Astrocyte (in vitro differentiated cells and primary cell): ENCODE measurements at regions not wholly inside any gene's neighbourhood (a gene's known extent, or its start where the extent isn't known, plus 50 kb on each side); places are given as distances from the start of the nearest gene placed in this dataset.

ENCODE experiments used
- EZH2 ChIP-seq: IDR thresholded peaks from 2 replicates; pipeline ENCODE4 v1.6.1; 2012; ENCODE audit warnings: mild to moderate bottlenecking, low read length, inconsistent platforms; ENCODE audit not compliant: insufficient read depth
- TF ChIP-seq, protein P1 (sequence below): IDR thresholded peaks from 2 replicates; pipeline ENCODE4 v1.5.1; 2011; ENCODE audit warnings: low read depth, mild to moderate bottlenecking, inconsistent platforms, low read length, moderate library complexity; ENCODE audit not compliant: insufficient read depth

DNA sequence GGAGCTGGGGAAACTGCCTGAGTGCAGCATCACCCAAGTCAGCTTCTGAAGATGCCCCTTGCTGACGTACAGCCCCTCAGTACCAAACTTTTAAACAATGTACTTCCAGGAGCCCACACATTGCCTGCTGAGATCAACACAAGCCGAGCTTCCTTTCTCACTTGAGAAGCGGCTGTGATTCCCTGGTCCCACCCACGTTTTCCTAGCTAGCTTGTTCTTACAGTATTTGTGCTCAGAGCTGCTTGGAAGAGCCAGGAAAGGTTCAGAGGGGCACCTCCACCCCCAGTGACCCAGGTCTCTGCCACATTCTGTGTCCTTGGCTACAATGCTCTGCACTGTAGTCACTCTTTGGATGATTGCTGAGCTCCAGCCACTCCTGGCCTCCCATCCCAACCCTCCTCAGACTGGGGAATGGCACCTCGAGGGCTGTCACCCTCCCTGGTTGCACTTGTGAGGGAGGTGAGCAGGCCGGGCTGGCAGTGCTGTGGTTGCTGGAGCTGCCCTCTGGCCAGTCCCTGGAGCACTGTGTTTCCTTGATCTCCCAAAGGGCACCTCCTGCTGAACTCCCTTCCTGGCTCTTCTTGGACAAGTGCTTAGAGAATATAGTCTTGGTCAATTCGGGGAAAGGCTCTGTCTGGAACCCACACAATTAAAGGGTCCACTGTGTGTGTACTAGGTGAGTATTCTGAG, 355.1 kb downstream of the AJAP1 start:
- TF ChIP-seq, protein P1, sequence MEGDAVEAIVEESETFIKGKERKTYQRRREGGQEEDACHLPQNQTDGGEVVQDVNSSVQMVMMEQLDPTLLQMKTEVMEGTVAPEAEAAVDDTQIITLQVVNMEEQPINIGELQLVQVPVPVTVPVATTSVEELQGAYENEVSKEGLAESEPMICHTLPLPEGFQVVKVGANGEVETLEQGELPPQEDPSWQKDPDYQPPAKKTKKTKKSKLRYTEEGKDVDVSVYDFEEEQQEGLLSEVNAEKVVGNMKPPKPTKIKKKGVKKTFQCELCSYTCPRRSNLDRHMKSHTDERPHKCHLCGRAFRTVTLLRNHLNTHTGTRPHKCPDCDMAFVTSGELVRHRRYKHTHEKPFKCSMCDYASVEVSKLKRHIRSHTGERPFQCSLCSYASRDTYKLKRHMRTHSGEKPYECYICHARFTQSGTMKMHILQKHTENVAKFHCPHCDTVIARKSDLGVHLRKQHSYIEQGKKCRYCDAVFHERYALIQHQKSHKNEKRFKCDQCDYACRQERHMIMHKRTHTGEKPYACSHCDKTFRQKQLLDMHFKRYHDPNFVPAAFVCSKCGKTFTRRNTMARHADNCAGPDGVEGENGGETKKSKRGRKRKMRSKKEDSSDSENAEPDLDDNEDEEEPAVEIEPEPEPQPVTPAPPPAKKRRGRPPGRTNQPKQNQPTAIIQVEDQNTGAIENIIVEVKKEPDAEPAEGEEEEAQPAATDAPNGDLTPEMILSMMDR, result no peak
- TF ChIP-seq EZH2, result no peak
